ENCODE measurements at regions not wholly inside any gene's neighbourhood (a gene's known extent, or its start where the extent isn't known, plus 50 kb on each side); places are given as distances from the start of the nearest gene placed in this dataset.

DNA sequence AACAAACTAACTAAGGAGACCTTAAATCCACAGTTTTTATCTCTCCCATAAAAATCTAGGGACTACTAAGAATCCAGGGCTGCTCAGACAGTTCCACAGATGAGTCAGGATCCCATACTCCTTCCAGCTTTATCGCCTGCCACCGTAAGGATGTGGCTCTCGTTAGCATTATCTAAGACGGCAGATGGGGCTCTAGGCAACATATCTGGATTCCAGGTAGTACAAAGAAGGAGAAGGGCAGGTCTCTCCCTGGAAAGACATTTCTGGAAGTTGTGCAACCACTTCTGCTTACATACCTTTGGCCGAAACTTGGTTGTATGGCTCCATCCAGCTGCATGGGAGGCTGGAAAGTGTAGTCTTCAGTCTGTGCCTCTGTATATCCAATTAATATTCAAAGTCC, 149.4 kb downstream of the SP3 start:
- no peak for TF ChIP-seq CTCF (conservative IDR thresholded peaks at IDR 0.05)
- Histone ChIP-seq H3K4me3 (ENCODE audit: low read length) (no peak overlapping the region), H3K4me1 (ENCODE audit: control insufficient read depth, insufficient read depth, low read length) (no peaks in the 10 kb centered on the region), H3K9me3 (ENCODE audit: control insufficient read depth, low read length) (no peaks in the 10 kb centered on the region), H3K27ac (ENCODE audit: low read depth, low read length) (no peak overlapping the region), H3K27me3 (ENCODE audit: control insufficient read depth, insufficient read depth, low read length, poor library complexity, severe bottlenecking) (no peaks in the 10 kb centered on the region), H3K9ac (ENCODE audit: extremely low read depth, low read length, poor library complexity, severe bottlenecking) (no peak overlapping the region), H3K36me3 (ENCODE audit: control insufficient read depth, insufficient read depth, low read length) (no peaks in the 10 kb centered on the region)
- 96 to 100% methylated on average over 4 to 5 of the region's 5 CpGs for WGBS, 2 experiments (ENCODE audit: insufficient coverage in 1 of 2, insufficient read length in 1 of 2)
- H3K4me1 Mint-ChIP-seq: no peaks in the 10 kb centered on the region
- no peaks in the 10 kb centered on the region for H3K27me3 Mint-ChIP-seq (ENCODE audit: insufficient read depth)
- H3K4me3 Mint-ChIP-seq: no peak overlapping the region
- H3K36me3 Mint-ChIP-seq (ENCODE audit: low read depth): no peaks in the 10 kb centered on the region
- H3K27ac Mint-ChIP-seq: no peak overlapping the region
- DNase-seq: no peak
- no peaks in the 10 kb centered on the region for H3K9me3 Mint-ChIP-seq

DNA sequence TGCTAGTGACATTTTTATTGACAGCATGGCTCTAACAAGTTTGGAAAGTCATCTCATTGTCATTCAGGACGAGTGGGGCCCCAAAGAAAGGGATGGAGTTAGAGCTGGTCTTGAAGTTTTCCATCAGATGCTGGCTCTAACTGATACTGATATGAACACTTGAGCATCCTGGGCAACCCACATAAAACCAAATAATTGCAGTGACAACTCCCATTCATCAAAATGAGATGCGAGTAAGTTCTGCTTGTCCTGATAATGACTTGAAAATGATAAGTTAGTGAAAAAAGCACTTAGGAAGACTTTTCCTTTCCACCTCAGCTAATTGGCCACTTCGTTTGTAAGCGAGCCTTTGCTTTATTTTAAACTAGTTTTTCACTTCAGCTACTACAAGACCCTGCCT, 147.6 kb downstream of the SP3 start:
- Histone ChIP-seq H3K27ac (ENCODE audit: low read depth, low read length) (no peak overlapping the region), H3K27me3 (ENCODE audit: control insufficient read depth, insufficient read depth, low read length, poor library complexity, severe bottlenecking) (no peaks in the 10 kb centered on the region), H3K9ac (ENCODE audit: extremely low read depth, low read length, poor library complexity, severe bottlenecking) (no peak overlapping the region), H3K4me3 (ENCODE audit: low read length) (no peak overlapping the region), H3K4me1 (ENCODE audit: control insufficient read depth, insufficient read depth, low read length) (no peaks in the 10 kb centered on the region), H3K9me3 (ENCODE audit: control insufficient read depth, low read length) (no peaks in the 10 kb centered on the region), H3K36me3 (ENCODE audit: control insufficient read depth, insufficient read depth, low read length) (no peaks in the 10 kb centered on the region)
- no peaks in the 10 kb centered on the region for H3K9me3 Mint-ChIP-seq
- 88 to 100% methylated on average over 2 to 4 of the region's 4 CpGs for WGBS, 2 experiments (ENCODE audit: insufficient coverage in 1 of 2, insufficient read length in 1 of 2)
- TF ChIP-seq CTCF (conservative IDR thresholded peaks at IDR 0.05): no peak
- no peak for DNase-seq
- no peaks in the 10 kb centered on the region for H3K4me1 Mint-ChIP-seq
- H3K27me3 Mint-ChIP-seq (ENCODE audit: insufficient read depth): peaks cover 4% of the 10 kb centered on the region
- no peaks in the 10 kb centered on the region for H3K36me3 Mint-ChIP-seq (ENCODE audit: low read depth)
- no peak overlapping the region for H3K4me3 Mint-ChIP-seq
- H3K27ac Mint-ChIP-seq: no peak overlapping the region

DNA sequence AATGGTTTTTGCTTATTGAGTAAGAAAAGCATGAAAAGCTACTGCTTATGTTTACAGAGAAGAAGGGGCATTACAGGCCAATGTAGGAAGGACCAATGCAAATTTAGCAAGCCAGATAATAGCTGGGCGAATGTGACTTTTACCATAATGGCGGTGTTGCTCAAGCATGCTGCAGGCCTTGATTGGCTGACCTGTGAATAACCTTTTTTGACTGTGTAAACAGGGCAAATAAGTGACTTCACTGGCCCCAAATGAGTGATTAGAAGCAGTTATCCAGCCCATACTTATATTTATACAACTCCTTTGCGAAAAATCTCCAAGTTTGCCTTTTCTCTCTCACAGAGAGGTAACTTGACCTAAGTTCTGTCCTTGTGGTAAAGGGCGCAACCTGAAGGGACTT, 146.9 kb downstream of the SP3 start:
- H3K9me3 ChIP-seq (ENCODE audit: control insufficient read depth, low read length): no peaks in the 10 kb centered on the region
- H3K4me3 Mint-ChIP-seq: no peak overlapping the region
- H3K27me3 ChIP-seq (ENCODE audit: control insufficient read depth, insufficient read depth, low read length, poor library complexity, severe bottlenecking): no peaks in the 10 kb centered on the region
- no peak overlapping the region for H3K27ac Mint-ChIP-seq
- no peak overlapping the region for H3K27ac ChIP-seq (ENCODE audit: low read depth, low read length)
- H3K27me3 Mint-ChIP-seq (ENCODE audit: insufficient read depth): peaks cover 4% of the 10 kb centered on the region
- no peaks in the 10 kb centered on the region for H3K4me1 Mint-ChIP-seq
- no peak overlapping the region for H3K4me3 ChIP-seq (ENCODE audit: low read length)
- no peaks in the 10 kb centered on the region for H3K36me3 Mint-ChIP-seq (ENCODE audit: low read depth)
- no peaks in the 10 kb centered on the region for H3K9me3 Mint-ChIP-seq
- H3K36me3 ChIP-seq (ENCODE audit: control insufficient read depth, insufficient read depth, low read length): no peaks in the 10 kb centered on the region
- no peak for DNase-seq
- no peaks in the 10 kb centered on the region for H3K4me1 ChIP-seq (ENCODE audit: control insufficient read depth, insufficient read depth, low read length)
- H3K9ac ChIP-seq (ENCODE audit: extremely low read depth, low read length, poor library complexity, severe bottlenecking): no peak overlapping the region
- no peak for TF ChIP-seq CTCF (conservative IDR thresholded peaks at IDR 0.05)
- WGBS, 2 experiments (ENCODE audit: insufficient coverage in 1 of 2, insufficient read length in 1 of 2): 90 to 91% methylated on average over 4 of the region's 4 CpGs
